ENCODE measurements at regions not wholly inside any gene's neighbourhood (a gene's known extent, or its start where the extent isn't known, plus 50 kb on each side); places are given as distances from the start of the nearest gene placed in this dataset.

DNA sequence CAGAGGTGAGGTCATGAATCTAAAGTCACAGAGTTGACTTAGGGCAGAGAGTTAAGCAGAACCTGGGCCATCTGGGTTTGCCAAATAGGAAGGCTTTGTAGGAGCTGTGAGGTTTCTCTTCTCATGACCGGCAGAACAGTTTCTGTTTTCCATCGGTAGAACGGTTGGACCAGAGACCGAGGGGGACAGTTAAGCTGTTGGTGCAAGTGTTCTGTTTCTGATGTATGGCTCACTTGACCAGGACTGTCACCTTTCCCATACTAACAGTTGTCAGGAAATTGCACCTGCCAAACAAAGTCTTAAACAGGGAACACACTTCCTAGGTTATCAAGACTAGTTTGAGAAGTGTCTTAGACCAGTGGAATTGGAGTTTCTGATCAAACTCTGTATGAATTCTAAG, 158.3 kb downstream of the PDCD6IP start:
- no peak for TF ChIP-seq FOXP4 (CRISPR knock-in tag; IDR thresholded peaks at IDR 0.05)
- TF ChIP-seq NR3C1 (CRISPR knock-in tag; conservative IDR thresholded peaks at IDR 0.05; ENCODE audit: low read depth) = no peak

Data from WTC11 (cell line).